Large intestine (tissue), 3 donors: ENCODE measurements at regions not wholly inside any gene's neighbourhood (a gene's known extent, or its start where the extent isn't known, plus 50 kb on each side); places are given as distances from the start of the nearest gene placed in this dataset.
A peak's percentile ranks its signal among the peaks of the same experiment; 100 is the strongest.

Experiments used
- DNase-seq, 2 donors: peaks; one replicate each; pipeline versions ENCODE4 v3.0.0 to v3.0.0-alpha.2; 2013
- H3K27ac ChIP-seq: one replicate; pipeline ENCODE4 v1.5.1; 2013; ENCODE audit warnings: low read length
- H3K27me3 ChIP-seq: 2 replicates; pipeline ENCODE4 v1.6.1; 2013; ENCODE audit warnings: low read length; ENCODE audit not compliant: control insufficient read depth, insufficient read depth
- H3K36me3 ChIP-seq: 2 replicates; pipeline ENCODE4 v1.6.1; 2013; ENCODE audit warnings: low read length; ENCODE audit not compliant: control insufficient read depth, insufficient read depth
- H3K4me1 ChIP-seq: one replicate; pipeline ENCODE4 v1.6.1; 2013; ENCODE audit warnings: low read length; ENCODE audit not compliant: control insufficient read depth, insufficient read depth
- H3K4me3 ChIP-seq: one replicate; pipeline ENCODE4 v1.5.1; 2013; ENCODE audit warnings: low read length
- H3K9me3 ChIP-seq: one replicate; pipeline ENCODE4 v1.6.1; 2013; ENCODE audit warnings: mild to moderate bottlenecking, low read depth, low read length, moderate library complexity; ENCODE audit not compliant: control insufficient read depth
- WGBS: methylation state at CpG from one replicate; pipeline ENCODE4 v1.1.5; 2013; ENCODE audit warnings: low lambda C conversion rate; ENCODE audit not compliant: insufficient coverage; 5-methylcytosine and 5-hydroxymethylcytosine counted together

DNA sequence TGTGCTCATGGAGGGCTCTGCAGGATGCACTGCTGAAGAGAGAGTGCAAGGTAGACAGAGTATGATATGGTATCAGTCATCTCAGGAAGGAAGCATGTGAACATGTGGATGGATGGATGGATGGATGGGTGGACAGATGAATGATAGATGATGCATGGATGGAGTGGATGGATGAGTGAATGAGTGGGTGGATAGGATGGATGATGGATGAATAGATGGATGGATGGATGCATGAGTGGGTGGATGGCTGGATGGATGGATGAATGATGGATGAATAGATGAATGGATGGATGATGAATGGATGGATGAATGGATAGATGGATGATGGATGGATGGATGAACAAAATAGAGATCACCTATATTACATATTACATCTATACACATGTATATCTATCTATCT is 341.3 kb downstream of the DRD1 start:
- no peak for DNase-seq
- H3K27me3 ChIP-seq, result peaks cover 7% of the 10 kb centered on the region
- no peak overlapping the region for H3K4me3 ChIP-seq
- H3K4me1 ChIP-seq, result no peaks in the 10 kb centered on the region
- H3K9me3 ChIP-seq, result no peaks in the 10 kb centered on the region
- no peak overlapping the region for H3K27ac ChIP-seq
- no peaks in the 10 kb centered on the region for H3K36me3 ChIP-seq

- WGBS, result no CpG with 5 or more reads among the region's 7 CpGs
- Histone ChIP-seq H3K27ac (no peak overlapping the region), H3K4me3 (no peak overlapping the region), H3K36me3 (no peaks in the 10 kb centered on the region), H3K4me1 (no peaks in the 10 kb centered on the region), H3K9me3 (no peaks in the 10 kb centered on the region), H3K27me3 (no peaks in the 10 kb centered on the region)
- DNase-seq, result no peak
Measured at GRCh38 chr5:175098301-175098700, 345.7 kb downstream of the DRD1 start.

DNA sequence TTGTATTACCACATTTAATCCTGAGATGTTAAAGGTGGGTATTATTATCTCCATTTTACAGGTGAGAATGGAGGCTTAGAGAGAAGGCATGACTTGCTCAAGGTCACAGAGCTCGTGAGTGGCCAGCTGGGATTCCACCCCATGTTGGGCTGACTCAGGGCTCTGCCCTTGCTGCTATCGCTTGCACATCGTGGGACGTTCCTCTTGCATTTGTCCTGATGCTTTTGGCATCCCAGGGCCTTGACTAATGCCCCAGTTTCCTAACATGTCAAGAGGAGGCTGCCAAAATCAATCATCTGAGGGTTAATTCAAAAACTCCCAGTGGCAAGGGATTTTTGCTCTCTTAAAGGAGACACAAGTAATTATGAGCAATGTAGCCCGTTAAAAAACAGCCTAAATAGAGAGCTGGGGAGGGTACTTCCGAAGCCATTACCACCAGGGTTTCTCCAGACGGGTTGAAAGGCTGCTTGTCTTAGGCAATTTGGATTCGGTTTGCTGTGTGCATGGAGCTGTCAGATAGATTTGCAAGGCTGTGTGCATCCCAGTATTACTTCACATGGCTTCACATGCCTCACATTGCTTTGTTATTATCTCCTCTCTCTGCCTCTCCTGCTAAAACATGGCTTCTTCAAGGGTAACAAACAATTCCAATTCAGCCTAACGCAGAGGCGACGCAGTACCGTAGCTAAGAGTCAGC is 347.4 kb downstream of the DRD1 start:
- no CpG with 5 or more reads among the region's 12 CpGs for WGBS
- H3K27ac ChIP-seq, result no peak overlapping the region
- no peaks in the 10 kb centered on the region for H3K4me1 ChIP-seq
- no peak for DNase-seq
- no peaks in the 10 kb centered on the region for H3K36me3 ChIP-seq
- H3K4me3 ChIP-seq, result no peak overlapping the region
- H3K27me3 ChIP-seq, result no peaks in the 10 kb centered on the region
- no peaks in the 10 kb centered on the region for H3K9me3 ChIP-seq

- no peaks in the 10 kb centered on the region for H3K36me3 ChIP-seq
- no peaks in the 10 kb centered on the region for H3K27me3 ChIP-seq
- no peaks in the 10 kb centered on the region for H3K9me3 ChIP-seq
- H3K4me3 ChIP-seq, result no peak overlapping the region
- no peak overlapping the region for H3K27ac ChIP-seq
- WGBS, result 100% methylated on average over 1 of the region's 1 CpG
- no peaks in the 10 kb centered on the region for H3K4me1 ChIP-seq
- DNase-seq, result no peak
Measured at GRCh38 chr5:175094461-175094860, 349.5 kb downstream of the DRD1 start.

DNA sequence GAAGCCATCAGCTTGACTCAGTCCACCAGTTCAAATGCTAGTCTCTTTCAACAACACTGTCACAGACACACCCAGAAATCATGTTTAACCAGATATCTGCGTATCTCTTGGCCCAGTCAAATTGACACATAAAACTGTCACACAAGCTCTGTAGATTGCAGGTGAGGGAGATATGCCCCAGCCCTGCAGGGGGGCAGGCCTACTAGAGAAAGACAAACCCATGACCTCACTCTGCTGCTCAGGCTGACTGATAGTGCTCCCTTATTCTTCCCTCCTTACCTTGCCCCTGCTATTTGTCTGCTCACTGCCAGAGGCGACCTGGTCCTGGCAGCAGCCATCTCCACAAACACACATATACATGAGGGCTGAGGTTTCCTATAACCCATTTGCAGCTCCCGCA is 351.3 kb downstream of the DRD1 start:
- Histone ChIP-seq H3K27ac (no peak overlapping the region), H3K27me3 (no peaks in the 10 kb centered on the region), H3K4me3 (no peak overlapping the region), H3K36me3 (no peaks in the 10 kb centered on the region), H3K9me3 (no peaks in the 10 kb centered on the region), H3K4me1 (no peaks in the 10 kb centered on the region)
- peak; percentile 23 to 79 for DNase-seq
- WGBS, result no CpG with 5 or more reads among the region's 3 CpGs

DNA sequence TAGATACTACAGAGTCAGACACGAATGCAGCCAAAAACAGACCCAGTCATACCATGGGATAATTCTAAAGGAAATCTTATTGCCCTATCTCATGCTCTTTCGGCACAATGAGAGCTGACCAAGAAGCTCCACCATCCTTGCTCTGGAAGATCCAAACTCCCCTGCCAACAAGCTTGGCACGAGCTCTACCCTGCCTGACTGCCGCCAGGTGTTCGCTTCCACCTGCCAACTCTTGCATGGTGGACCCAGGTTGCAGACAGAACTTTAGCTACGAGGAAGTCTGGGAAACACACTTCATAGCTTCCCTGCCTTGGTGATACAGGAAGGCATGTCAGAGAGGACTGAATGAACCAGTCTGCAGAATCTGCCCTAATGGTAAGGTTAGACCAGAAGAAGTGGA is 355.0 kb downstream of the DRD1 start:
- DNase-seq, result no peak
- Histone ChIP-seq H3K36me3 (no peaks in the 10 kb centered on the region), H3K4me3 (no peak overlapping the region), H3K9me3 (no peaks in the 10 kb centered on the region), H3K27ac (no peak overlapping the region), H3K27me3 (no peaks in the 10 kb centered on the region), H3K4me1 (no peaks in the 10 kb centered on the region)
- no CpG with 5 or more reads among the region's 6 CpGs for WGBS

GRCh38 chr5:175082866-175083590 is 358.6 kb downstream of the MSX2 start:
- no peaks in the 10 kb centered on the region for H3K36me3 ChIP-seq
- no peaks in the 10 kb centered on the region for H3K27me3 ChIP-seq
- no peak overlapping the region for H3K4me3 ChIP-seq
- WGBS, result 92% methylated on average over 2 of the region's 4 CpGs
- no peak for DNase-seq
- no peaks in the 10 kb centered on the region for H3K9me3 ChIP-seq
- H3K27ac ChIP-seq, result no peak overlapping the region
- H3K4me1 ChIP-seq, result no peaks in the 10 kb centered on the region

DNA sequence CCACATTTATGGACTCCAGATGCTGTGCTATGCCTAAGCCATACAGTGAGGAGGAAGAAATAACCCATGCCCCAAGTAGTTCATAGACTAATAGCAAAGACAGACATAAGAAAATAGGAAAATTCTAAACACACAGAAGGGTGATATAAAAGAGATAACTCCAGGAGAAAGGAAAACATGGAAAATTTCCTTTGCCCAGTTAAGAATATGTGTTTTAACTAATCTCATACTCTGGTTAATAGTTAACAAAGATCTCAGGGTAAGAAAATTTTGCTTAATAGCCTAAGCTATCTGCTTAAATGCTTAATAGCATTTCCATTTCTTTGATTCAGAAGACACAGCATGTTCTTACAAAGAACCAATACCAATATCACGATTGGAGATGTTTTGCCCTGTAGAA is 358.0 kb downstream of the MSX2 start:
- 40% methylated on average over 1 of the region's 1 CpG for WGBS
- no peak overlapping the region for H3K27ac ChIP-seq

DNA sequence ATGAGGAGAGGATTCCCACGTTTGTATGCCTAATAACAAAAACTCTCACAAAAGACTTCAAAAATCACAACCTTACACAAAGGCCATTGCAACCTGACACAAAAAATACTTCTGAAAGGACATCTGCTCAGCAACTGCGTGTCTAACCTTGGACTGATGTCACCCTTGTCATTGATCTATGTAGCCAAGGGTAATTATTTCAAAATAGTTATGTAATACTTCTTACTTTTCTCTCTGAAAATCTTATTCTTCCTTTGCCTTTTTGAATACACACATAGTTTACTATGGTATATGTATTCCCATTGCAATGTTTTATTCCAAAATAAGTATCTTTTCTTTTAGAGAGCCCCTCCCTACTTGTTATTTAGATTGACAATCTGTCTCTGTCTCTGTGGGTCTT is 355.3 kb downstream of the MSX2 start:
- Histone ChIP-seq H3K27me3 (no peaks in the 10 kb centered on the region), H3K4me1 (no peaks in the 10 kb centered on the region), H3K27ac (no peak overlapping the region), H3K9me3 (no peaks in the 10 kb centered on the region), H3K4me3 (no peak overlapping the region), H3K36me3 (no peaks in the 10 kb centered on the region)
- no peak for DNase-seq
- 86% methylated on average over 1 of the region's 2 CpGs for WGBS

More for the DNA sequence above, 358.0 kb downstream of the MSX2 start:
- Histone ChIP-seq H3K4me3 (no peak overlapping the region), H3K4me1 (no peaks in the 10 kb centered on the region), H3K9me3 (no peaks in the 10 kb centered on the region), H3K36me3 (no peaks in the 10 kb centered on the region), H3K27me3 (no peaks in the 10 kb centered on the region)
- DNase-seq, result peak in 1 of 2 donors; percentile 2

- Histone ChIP-seq H3K27ac (no peak overlapping the region), H3K36me3 (no peaks in the 10 kb centered on the region), H3K4me3 (no peak overlapping the region), H3K9me3 (no peaks in the 10 kb centered on the region), H3K27me3 (no peaks in the 10 kb centered on the region), H3K4me1 (no peaks in the 10 kb centered on the region)
- DNase-seq, result no peak
Measured at GRCh38 chr5:175070283-175070682, 345.9 kb downstream of the MSX2 start.

DNA sequence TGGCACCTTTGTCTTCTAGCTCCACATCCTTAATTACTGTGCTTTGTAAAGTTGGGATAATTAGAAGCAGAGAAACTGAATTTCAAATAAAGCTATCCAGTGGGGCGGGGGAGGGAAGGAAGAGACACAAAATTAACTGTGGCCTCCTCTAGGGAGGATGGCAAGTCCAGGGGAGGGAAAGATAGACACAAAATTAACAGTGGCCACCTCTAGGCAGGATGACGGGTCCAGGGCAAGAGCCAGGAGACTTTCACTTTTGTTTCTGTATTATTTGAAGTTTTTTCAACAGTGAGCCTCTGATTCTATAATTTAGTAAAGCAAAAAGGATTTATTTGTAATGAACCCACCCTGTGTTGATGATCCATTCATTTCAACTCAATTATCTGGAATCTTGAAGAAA is 335.9 kb downstream of the MSX2 start:
- Histone ChIP-seq H3K9me3 (no peaks in the 10 kb centered on the region), H3K4me3 (no peak overlapping the region), H3K27me3 (peaks cover 24% of the 10 kb centered on the region), H3K36me3 (no peaks in the 10 kb centered on the region), H3K4me1 (no peaks in the 10 kb centered on the region), H3K27ac (no peak overlapping the region)
- WGBS, result no CpG with 5 or more reads among the region's 2 CpGs
- no peak for DNase-seq
